ENCODE measurements at regions not wholly inside any gene's neighbourhood (a gene's known extent, or its start where the extent isn't known, plus 50 kb on each side); places are given as distances from the start of the nearest gene placed in this dataset.

GRCh38 chr16:63363738-63364137 is 1327.5 kb upstream of the CDH8 start:
- no peak for TF ChIP-seq CTCF (optimal IDR thresholded peaks at IDR 0.05 in 1 of 3, IDR thresholded peaks at IDR 0.05 in 1 of 3, conservative IDR thresholded peaks at IDR 0.05 in 1 of 3; ENCODE audit: extremely low read depth in 1 of 3, insufficient read depth in 2 of 3, low read length in 3 of 3)
- TF ChIP-seq EZH2 (IDR thresholded peaks at IDR 0.05; ENCODE audit: low read length): no peak

All from keratinocyte (primary cell).